Astrocyte of the cerebellum (primary cell): ENCODE measurements at regions not wholly inside any gene's neighbourhood (a gene's known extent, or its start where the extent isn't known, plus 50 kb on each side); places are given as distances from the start of the nearest gene placed in this dataset.

Experiments
- DNase-seq: peaks from one replicate; pipeline ENCODE4 v3.0.0-alpha.2; 2011; ENCODE audit warnings: low read depth
- H3K4me3 ChIP-seq: 2 replicates; pipeline ENCODE4 v1.5.1; 2011; ENCODE audit warnings: mild to moderate bottlenecking, low read depth, low read length, moderate library complexity
- CTCF ChIP-seq: IDR thresholded peaks from 2 replicates; pipeline ENCODE4 v1.5.1; 2012; ENCODE audit warnings: low read length, low read depth, moderate library complexity, mild to moderate bottlenecking; ENCODE audit errors: missing control alignments
- in situ Hi-C: cut with HindIII; loops from 2 replicates; pipeline ENCODE4 v1.10.0; 2017; ENCODE audit warnings: low sequenced_read_pairs

DNA sequence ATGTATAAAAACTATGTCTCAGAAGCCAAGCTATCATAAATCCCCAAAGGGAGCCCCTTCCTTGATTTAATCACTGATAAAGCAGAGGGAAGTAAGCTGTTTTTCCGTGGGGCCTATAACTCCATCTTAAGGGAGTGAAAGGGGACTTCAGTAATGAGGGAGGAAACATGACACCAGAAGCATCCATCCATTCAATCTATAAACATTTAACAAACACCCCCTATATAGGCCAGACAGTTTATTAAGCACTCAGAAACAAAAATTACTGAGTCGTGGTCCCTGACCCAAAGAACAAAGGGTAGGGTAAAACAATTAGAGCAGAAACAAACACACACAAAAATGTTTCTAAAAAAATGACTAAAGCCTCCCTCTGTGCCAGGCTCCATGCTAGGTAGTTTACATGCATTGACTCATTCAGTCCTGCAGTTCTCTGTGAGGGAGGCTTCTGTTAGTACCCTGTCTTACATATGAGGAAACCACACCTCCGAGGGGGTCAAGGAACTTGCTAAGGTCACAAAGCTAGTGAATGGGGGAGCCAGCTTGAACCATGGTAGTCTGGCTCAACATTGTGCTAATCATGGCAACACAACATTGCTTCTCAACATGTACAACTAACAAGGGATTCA, 472.1 kb downstream of the CDH2 start:
- no peak for TF ChIP-seq CTCF
- H3K4me3 ChIP-seq = no peak overlapping the region
- no peak for DNase-seq
- in situ Hi-C loops = no loop called here

GRCh38 chr18:27699137-27699536, 477.8 kb downstream of the CDH2 start:
- no peak overlapping the region for H3K4me3 ChIP-seq
- no peak for TF ChIP-seq CTCF
- DNase-seq = no peak
- in situ Hi-C loops = no loop called here

DNA sequence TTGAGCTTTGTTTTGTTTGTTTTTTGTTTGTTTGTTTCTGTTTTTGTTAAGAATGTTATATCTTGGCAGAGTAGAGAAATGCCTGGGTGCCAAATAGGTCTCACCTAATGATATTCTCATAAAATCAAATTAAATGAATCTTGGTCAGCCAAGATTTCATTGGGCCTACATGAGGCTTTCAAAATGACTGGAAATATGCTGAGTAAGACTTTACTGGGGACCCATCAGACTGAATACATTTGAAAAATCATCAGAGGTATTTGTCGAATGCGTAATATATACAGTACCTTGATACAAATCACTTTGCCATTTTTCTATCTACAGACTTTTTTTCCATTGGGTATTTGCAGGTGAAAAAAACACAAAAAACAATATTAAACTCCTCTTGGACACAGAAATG, 480.8 kb downstream of the CDH2 start:
- in situ Hi-C loops = no loop called here
- DNase-seq = no peak
- no peak overlapping the region for H3K4me3 ChIP-seq
- TF ChIP-seq CTCF = no peak

DNA sequence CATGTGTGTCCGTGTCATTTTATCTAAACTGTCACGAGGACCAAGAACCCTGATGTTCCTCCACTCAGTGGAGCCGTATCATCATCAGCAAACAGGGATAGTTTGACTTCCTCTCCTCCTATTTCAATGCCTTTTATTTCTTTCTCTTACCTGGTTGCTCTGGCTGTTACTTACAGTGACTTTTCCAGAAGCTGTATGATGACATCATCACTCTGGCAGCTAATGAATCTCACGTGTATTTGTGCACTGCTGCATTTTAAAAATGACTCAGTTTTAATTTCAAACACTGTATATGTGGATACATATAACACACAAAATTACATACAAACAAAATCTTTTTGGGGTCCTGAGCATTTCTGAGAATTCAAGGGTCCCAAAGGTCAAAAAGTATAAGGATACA, 481.4 kb downstream of the CDH2 start:
- no peak for TF ChIP-seq CTCF
- in situ Hi-C loops = no loop called here
- no peak overlapping the region for H3K4me3 ChIP-seq
- DNase-seq = no peak

GRCh38 chr18:27695052-27695451, 481.9 kb downstream of the CDH2 start:
- no peak overlapping the region for H3K4me3 ChIP-seq
- in situ Hi-C loops = no loop called here
- no peak for DNase-seq
- TF ChIP-seq CTCF = no peak

DNA sequence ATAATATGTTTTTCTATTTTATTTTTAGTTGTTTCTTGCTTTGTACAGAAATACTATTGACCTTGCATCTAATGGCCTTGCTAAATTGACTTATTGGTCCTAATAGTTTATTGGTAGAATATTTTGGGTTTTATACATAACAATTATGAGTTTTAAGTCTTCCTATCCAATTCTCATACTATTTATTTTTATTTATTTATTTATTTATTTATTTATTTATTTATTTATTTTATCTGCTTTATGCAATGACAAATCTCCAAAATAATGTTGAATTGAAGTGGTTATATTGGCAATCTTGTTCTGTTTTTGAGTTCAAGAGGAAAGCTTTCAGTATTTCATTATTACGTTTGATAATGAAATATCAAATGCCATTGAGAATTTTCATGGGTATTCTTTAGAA, 488.3 kb downstream of the CDH2 start:
- no peak for DNase-seq
- H3K4me3 ChIP-seq = no peak overlapping the region
- in situ Hi-C loops = no loop called here
- TF ChIP-seq CTCF = no peak
